Ovary (tissue), 3 donors: ENCODE measurements at regions not wholly inside any gene's neighbourhood (a gene's known extent, or its start where the extent isn't known, plus 50 kb on each side); places are given as distances from the start of the nearest gene placed in this dataset.

Source experiments
- EP300 ChIP-seq: sonication (generic); formaldehyde crosslinking; IDR thresholded peaks from one replicate; pipeline ENCODE4 v1.6.1; 2017; ENCODE audit warnings: antibody characterized with exemption
- POLR2A ChIP-seq: fragments of 450-650 bp; IDR thresholded peaks from one replicate; pipeline ENCODE4 v1.6.1; 2017; ENCODE audit warnings: antibody characterized with exemption, mild to moderate bottlenecking, moderate library complexity
- TF ChIP-seq, protein P1 (sequence below), 3 donors: fragments of 450-650 bp in 2 of 3; fragments of 200-600 bp in 1 of 3; IDR thresholded peaks; one replicate each; pipeline versions ENCODE4 v1.5.1 to v1.8.0; 2016 to 2022; ENCODE audit warnings: antibody characterized with exemption in 3 of 3, mild to moderate bottlenecking in 1 of 3
- donor health status: DM: no; HTN: no; CAD: no.

DNA sequence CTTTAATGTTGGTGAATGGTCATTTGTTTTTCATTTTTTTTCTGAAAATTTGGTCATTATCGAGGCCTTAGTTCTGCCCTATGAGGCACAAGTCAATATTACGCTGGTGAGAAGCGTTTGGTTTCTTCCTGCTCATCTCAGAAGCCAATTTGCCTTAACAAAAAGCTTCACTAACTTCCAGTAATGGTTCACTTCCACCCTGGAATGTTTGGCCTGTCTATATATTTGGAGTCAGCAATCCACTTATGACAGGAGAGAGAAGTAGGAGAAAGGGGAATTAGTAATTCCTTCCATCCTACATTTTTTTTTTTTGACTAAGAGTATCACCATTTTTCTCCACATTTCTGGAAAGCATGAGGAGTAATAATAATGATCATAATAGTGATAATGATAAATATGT is 124.4 kb downstream of the DIPK2A start:
- TF ChIP-seq POLR2A = no peak
- TF ChIP-seq, protein P1, sequence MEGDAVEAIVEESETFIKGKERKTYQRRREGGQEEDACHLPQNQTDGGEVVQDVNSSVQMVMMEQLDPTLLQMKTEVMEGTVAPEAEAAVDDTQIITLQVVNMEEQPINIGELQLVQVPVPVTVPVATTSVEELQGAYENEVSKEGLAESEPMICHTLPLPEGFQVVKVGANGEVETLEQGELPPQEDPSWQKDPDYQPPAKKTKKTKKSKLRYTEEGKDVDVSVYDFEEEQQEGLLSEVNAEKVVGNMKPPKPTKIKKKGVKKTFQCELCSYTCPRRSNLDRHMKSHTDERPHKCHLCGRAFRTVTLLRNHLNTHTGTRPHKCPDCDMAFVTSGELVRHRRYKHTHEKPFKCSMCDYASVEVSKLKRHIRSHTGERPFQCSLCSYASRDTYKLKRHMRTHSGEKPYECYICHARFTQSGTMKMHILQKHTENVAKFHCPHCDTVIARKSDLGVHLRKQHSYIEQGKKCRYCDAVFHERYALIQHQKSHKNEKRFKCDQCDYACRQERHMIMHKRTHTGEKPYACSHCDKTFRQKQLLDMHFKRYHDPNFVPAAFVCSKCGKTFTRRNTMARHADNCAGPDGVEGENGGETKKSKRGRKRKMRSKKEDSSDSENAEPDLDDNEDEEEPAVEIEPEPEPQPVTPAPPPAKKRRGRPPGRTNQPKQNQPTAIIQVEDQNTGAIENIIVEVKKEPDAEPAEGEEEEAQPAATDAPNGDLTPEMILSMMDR (IDR thresholded peaks at IDR 0.05) = no peak
- no peak for TF ChIP-seq EP300
